Nephron progenitor cell (in vitro differentiated cells): ENCODE measurements at regions not wholly inside any gene's neighbourhood (a gene's known extent, or its start where the extent isn't known, plus 50 kb on each side); places are given as distances from the start of the nearest gene placed in this dataset.

Source experiments
- DNase-seq: peaks from one replicate; pipeline ENCODE4 v3.0.0; 2021
- H3K27ac Mint-ChIP-seq: 2 replicates; pipeline ENCODE4 v1.8.0; 2021; ENCODE audit warnings: mild to moderate bottlenecking, moderate library complexity, mixed read lengths
- H3K27me3 Mint-ChIP-seq: 2 replicates; pipeline ENCODE4 v1.8.0; 2021; ENCODE audit warnings: mild to moderate bottlenecking, low read depth, mixed read lengths; ENCODE audit not compliant: poor library complexity
- H3K36me3 Mint-ChIP-seq: 2 replicates; pipeline ENCODE4 v1.8.0; 2021; ENCODE audit warnings: low read depth, mixed read lengths
- H3K4me1 Mint-ChIP-seq: 2 replicates; pipeline ENCODE4 v1.8.0; 2021; ENCODE audit warnings: mixed read lengths
- H3K4me3 Mint-ChIP-seq: 2 replicates; pipeline ENCODE4 v1.8.0; 2021; ENCODE audit warnings: mild to moderate bottlenecking, moderate library complexity, mixed read lengths
- H3K9me3 Mint-ChIP-seq: 2 replicates; pipeline ENCODE4 v1.8.0; 2021; ENCODE audit warnings: mild to moderate bottlenecking, moderate library complexity, mixed read lengths
- TF ChIP-seq, protein P1 (sequence below): fragments of 200-600 bp; sonication (generic); IDR thresholded peaks from 2 replicates; pipeline ENCODE4 v1.5.0; 2021; ENCODE audit warnings: antibody characterized with exemption

DNA sequence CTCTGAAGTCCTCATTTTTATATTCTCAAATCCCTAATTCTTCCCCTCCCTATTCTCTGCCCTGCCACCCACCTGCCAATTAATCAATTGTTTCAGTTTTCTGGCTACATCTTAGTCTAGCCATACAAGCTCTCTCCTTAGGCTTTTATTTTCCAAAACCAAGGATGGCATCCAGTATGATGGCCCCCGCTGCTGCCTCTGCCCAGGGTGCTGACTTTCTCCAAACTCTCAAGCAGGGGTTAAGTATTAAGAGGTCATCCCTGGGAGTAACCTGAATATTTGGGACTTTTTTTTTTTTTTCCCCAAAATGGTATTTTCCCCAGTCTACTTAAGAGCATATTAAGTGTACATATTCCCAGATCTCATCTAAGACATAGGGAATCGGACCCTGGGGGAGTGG lies 183.8 kb downstream of the DHX35 start:
- TF ChIP-seq, protein P1, sequence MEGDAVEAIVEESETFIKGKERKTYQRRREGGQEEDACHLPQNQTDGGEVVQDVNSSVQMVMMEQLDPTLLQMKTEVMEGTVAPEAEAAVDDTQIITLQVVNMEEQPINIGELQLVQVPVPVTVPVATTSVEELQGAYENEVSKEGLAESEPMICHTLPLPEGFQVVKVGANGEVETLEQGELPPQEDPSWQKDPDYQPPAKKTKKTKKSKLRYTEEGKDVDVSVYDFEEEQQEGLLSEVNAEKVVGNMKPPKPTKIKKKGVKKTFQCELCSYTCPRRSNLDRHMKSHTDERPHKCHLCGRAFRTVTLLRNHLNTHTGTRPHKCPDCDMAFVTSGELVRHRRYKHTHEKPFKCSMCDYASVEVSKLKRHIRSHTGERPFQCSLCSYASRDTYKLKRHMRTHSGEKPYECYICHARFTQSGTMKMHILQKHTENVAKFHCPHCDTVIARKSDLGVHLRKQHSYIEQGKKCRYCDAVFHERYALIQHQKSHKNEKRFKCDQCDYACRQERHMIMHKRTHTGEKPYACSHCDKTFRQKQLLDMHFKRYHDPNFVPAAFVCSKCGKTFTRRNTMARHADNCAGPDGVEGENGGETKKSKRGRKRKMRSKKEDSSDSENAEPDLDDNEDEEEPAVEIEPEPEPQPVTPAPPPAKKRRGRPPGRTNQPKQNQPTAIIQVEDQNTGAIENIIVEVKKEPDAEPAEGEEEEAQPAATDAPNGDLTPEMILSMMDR = no peak
- H3K36me3 Mint-ChIP-seq = no peaks in the 10 kb centered on the region
- H3K4me3 Mint-ChIP-seq = no peak overlapping the region
- no peak overlapping the region for H3K27ac Mint-ChIP-seq
- no peaks in the 10 kb centered on the region for H3K4me1 Mint-ChIP-seq
- DNase-seq = no peak
- peaks cover 3% of the 10 kb centered on the region for H3K9me3 Mint-ChIP-seq
- H3K27me3 Mint-ChIP-seq = peaks cover 53% of the 10 kb centered on the region

GRCh38 chr20:39144757-39145156 lies 182.6 kb downstream of the DHX35 start:
- DNase-seq = no peak
- Mint-ChIP-seq H3K36me3 (no peaks in the 10 kb centered on the region), H3K27ac (no peak overlapping the region), H3K4me1 (no peaks in the 10 kb centered on the region), H3K9me3 (peaks cover 3% of the 10 kb centered on the region), H3K4me3 (no peak overlapping the region), H3K27me3 (peaks cover 58% of the 10 kb centered on the region)
- TF ChIP-seq, protein P1 = no peak

GRCh38 chr20:39142407-39143096 lies 180.4 kb downstream of the DHX35 start:
- no peaks in the 10 kb centered on the region for H3K36me3 Mint-ChIP-seq
- no peak overlapping the region for H3K4me3 Mint-ChIP-seq
- no peak for DNase-seq
- peaks cover under 1% of the 10 kb centered on the region for H3K4me1 Mint-ChIP-seq
- TF ChIP-seq, protein P1 = no peak
- peaks cover 3% of the 10 kb centered on the region for H3K9me3 Mint-ChIP-seq
- peaks cover 66% of the 10 kb centered on the region for H3K27me3 Mint-ChIP-seq
- H3K27ac Mint-ChIP-seq = no peak overlapping the region

- Mint-ChIP-seq H3K36me3 (no peaks in the 10 kb centered on the region), H3K4me3 (no peak overlapping the region), H3K27ac (no peak overlapping the region), H3K4me1 (peaks cover 16% of the 10 kb centered on the region), H3K9me3 (no peaks in the 10 kb centered on the region), H3K27me3 (peaks cover 83% of the 10 kb centered on the region)
- TF ChIP-seq, protein P1 = no peak
- DNase-seq = no peak
These were observed 175.2 kb downstream of the DHX35 start for GRCh38 chr20:39137299-39137698.

GRCh38 chr20:39136798-39137197 lies 174.7 kb downstream of the DHX35 start:
- Mint-ChIP-seq H3K27ac (no peak overlapping the region), H3K9me3 (no peaks in the 10 kb centered on the region), H3K4me3 (no peak overlapping the region), H3K4me1 (peaks cover 16% of the 10 kb centered on the region), H3K36me3 (no peaks in the 10 kb centered on the region), H3K27me3 (peaks cover 81% of the 10 kb centered on the region)
- DNase-seq = no peak
- TF ChIP-seq, protein P1 = no peak

- H3K27ac Mint-ChIP-seq = no peak overlapping the region
- DNase-seq = no peak
- no peaks in the 10 kb centered on the region for H3K36me3 Mint-ChIP-seq
- H3K9me3 Mint-ChIP-seq = no peaks in the 10 kb centered on the region
- peaks cover 86% of the 10 kb centered on the region for H3K27me3 Mint-ChIP-seq
- H3K4me1 Mint-ChIP-seq = peaks cover 16% of the 10 kb centered on the region
- TF ChIP-seq, protein P1 = no peak
- no peak overlapping the region for H3K4me3 Mint-ChIP-seq
These were observed 173.9 kb downstream of the DHX35 start for GRCh38 chr20:39135885-39136544.
